MM.1S (cell line): ENCODE measurements at regions not wholly inside any gene's neighbourhood (a gene's known extent, or its start where the extent isn't known, plus 50 kb on each side); places are given as distances from the start of the nearest gene placed in this dataset.

Experiments
- DNase-seq: peaks from one replicate; pipeline ENCODE4 v3.0.0-alpha.2; 2015
- H2AFZ ChIP-seq: fragments of 300-600 bp; sonication (generic); 2 replicates; pipeline ENCODE4 v1.6.0; 2016; ENCODE audit warnings: antibody characterized with exemption, low read length
- H3F3A ChIP-seq: fragments of 300-600 bp; sonication (generic); 2 replicates; pipeline ENCODE4 v1.6.1; 2016; ENCODE audit warnings: mild to moderate bottlenecking, antibody characterized with exemption, low read length, moderate library complexity, mixed read lengths; ENCODE audit not compliant: insufficient read depth
- H3K27ac ChIP-seq: fragments of 300-600 bp; sonication (generic); 2 replicates; pipeline ENCODE4 v1.5.1; 2016; ENCODE audit warnings: mild to moderate bottlenecking, low read length
- H3K27me3 ChIP-seq: fragments of 300-600 bp; sonication (generic); replicated peaks from 2 replicates; pipeline ENCODE4 v1.6.0; 2016; ENCODE audit warnings: low read length; ENCODE audit not compliant: insufficient read depth
- H3K36me3 ChIP-seq: fragments of 300-600 bp; sonication (generic); replicated peaks from 2 replicates; pipeline ENCODE4 v1.6.1; 2016; ENCODE audit warnings: mild to moderate bottlenecking, low read length, mixed read lengths; ENCODE audit not compliant: insufficient read depth
- H3K4me1 ChIP-seq: fragments of 300-600 bp; sonication (generic); 2 replicates; pipeline ENCODE4 v1.6.1; 2016; ENCODE audit warnings: low read length, mixed read lengths
- H3K4me2 ChIP-seq: fragments of 300-600 bp; sonication (generic); 2 replicates; pipeline ENCODE4 v1.6.0; 2016; ENCODE audit warnings: low read depth, low read length
- H3K4me3 ChIP-seq: fragments of 300-600 bp; sonication (generic); 2 replicates; pipeline ENCODE4 v1.5.1; 2016; ENCODE audit warnings: low read length, mixed read lengths
- H3K79me2 ChIP-seq: fragments of 300-600 bp; sonication (generic); 2 replicates; pipeline ENCODE4 v1.6.1; 2016; ENCODE audit warnings: mixed run types, low read length, mixed read lengths
- H3K9ac ChIP-seq: fragments of 300-600 bp; sonication (generic); 2 replicates; pipeline ENCODE4 v1.6.1; 2016; ENCODE audit warnings: low read length, mixed read lengths
- H3K9me2 ChIP-seq: fragments of 300-600 bp; sonication (generic); replicated peaks from 2 replicates; pipeline ENCODE4 v1.6.1; 2016; ENCODE audit warnings: mild to moderate bottlenecking, low read length, mixed read lengths; ENCODE audit not compliant: insufficient read depth
- H3K9me3 ChIP-seq: fragments of 300-600 bp; sonication (generic); replicated peaks from 2 replicates; pipeline ENCODE4 v1.6.1; 2016; ENCODE audit warnings: mild to moderate bottlenecking, low read length, mixed read lengths; ENCODE audit not compliant: insufficient read depth
- H4K20me1 ChIP-seq: fragments of 300-600 bp; sonication (generic); 2 replicates; pipeline ENCODE4 v1.6.1; 2016; ENCODE audit warnings: mild to moderate bottlenecking, low read length, moderate library complexity, mixed read lengths; ENCODE audit not compliant: insufficient read depth
- EZH2 ChIP-seq: fragments of 300-600 bp; sonication (generic); optimal IDR thresholded peaks from 2 replicates; pipeline ENCODE3; 2017; ENCODE audit warnings: low read depth, mild to moderate bottlenecking, antibody characterized with exemption, low read length, mixed read lengths
- EZH2phosphoT487 ChIP-seq: fragments of 300-600 bp; sonication (generic); IDR thresholded peaks from 2 replicates; pipeline ENCODE4 v1.6.1; 2018; ENCODE audit warnings: antibody characterized with exemption, low read length
- TF ChIP-seq, protein P1 (sequence below): fragments of 300-600 bp; sonication (generic); IDR thresholded peaks from 2 replicates; pipeline ENCODE4 v1.5.1; 2016; ENCODE audit warnings: antibody characterized with exemption, low read length, mixed read lengths

DNA sequence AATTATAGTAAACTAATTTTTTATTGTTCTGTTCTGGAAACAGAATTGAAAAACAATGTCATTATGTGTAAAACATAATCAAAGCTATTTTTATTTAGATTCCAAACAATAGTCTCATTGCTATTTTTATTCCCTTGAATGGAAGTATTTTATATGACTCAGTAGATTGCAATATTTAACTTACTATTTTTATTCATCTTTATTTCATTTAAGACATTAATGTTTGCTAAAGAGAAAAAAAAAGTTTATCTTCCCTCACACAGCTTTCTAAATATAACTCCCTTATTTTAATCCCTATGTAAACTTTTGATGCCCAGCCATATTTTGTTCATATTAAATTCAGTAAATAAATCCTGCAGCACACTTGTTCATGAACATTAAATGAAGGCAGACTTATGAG is 622.4 kb downstream of the SLC6A15 start:
- Histone ChIP-seq H3K9ac (no peak overlapping the region), H3K4me2 (no peak overlapping the region), H3K9me3 (no peaks in the 10 kb centered on the region), H3F3A (no peaks in the 10 kb centered on the region), H4K20me1 (no peaks in the 10 kb centered on the region), H2AFZ (no peak overlapping the region), H3K79me2 (no peaks in the 10 kb centered on the region), H3K36me3 (no peaks in the 10 kb centered on the region), H3K4me1 (no peaks in the 10 kb centered on the region), H3K27ac (no peak overlapping the region), H3K4me3 (no peak overlapping the region), H3K27me3 (no peaks in the 10 kb centered on the region), H3K9me2 (no peaks in the 10 kb centered on the region)
- no peak for DNase-seq
- TF ChIP-seq, protein P1, sequence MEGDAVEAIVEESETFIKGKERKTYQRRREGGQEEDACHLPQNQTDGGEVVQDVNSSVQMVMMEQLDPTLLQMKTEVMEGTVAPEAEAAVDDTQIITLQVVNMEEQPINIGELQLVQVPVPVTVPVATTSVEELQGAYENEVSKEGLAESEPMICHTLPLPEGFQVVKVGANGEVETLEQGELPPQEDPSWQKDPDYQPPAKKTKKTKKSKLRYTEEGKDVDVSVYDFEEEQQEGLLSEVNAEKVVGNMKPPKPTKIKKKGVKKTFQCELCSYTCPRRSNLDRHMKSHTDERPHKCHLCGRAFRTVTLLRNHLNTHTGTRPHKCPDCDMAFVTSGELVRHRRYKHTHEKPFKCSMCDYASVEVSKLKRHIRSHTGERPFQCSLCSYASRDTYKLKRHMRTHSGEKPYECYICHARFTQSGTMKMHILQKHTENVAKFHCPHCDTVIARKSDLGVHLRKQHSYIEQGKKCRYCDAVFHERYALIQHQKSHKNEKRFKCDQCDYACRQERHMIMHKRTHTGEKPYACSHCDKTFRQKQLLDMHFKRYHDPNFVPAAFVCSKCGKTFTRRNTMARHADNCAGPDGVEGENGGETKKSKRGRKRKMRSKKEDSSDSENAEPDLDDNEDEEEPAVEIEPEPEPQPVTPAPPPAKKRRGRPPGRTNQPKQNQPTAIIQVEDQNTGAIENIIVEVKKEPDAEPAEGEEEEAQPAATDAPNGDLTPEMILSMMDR = no peak
- TF ChIP-seq EZH2 = no peak
- no peak for TF ChIP-seq EZH2phosphoT487

DNA sequence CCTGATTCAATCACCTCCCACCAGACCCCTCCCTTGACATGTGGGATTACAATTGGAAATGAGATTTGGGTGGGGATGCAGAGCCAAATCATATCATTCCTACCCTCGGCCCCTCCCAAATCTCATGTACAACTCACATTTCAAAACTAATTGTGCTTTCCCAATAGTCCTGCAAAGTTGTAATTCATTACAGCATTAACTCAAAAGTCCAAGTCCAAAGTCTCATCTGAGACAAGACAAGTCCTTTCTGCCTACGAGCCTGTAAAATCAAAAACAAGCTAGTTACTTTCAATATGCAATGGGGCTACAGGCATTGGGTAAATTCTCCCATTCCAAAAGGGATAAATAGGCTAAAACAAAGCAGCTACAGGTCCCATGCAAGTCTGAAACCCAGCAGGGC is 634.6 kb downstream of the SLC6A15 start:
- H2AFZ ChIP-seq = no peak overlapping the region
- TF ChIP-seq, protein P1 = no peak
- TF ChIP-seq EZH2phosphoT487 (no peak), EZH2 (no peak)

DNA sequence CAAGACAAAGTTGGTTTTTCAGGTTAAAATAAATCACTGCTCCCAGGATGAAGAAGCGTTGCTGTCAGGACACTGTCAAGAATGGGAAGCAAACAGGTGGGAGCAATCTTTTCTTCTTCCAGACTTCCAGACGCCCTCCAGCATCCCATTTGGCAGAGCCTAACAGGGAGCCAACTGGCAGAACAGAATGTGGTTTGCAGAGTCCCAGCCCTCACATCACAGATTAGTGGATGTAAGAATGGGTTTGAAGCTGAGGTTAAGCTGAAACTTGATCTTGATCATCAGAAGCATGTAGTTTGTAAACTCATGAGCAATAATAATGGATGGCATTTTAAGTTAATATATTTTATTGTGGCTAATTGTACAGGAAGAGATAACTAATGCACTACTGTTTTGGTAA is 636.4 kb downstream of the SLC6A15 start:
- no peak overlapping the region for H3K4me3 ChIP-seq
- no peak overlapping the region for H2AFZ ChIP-seq
- no peak for DNase-seq
- H3K27ac ChIP-seq = no peak overlapping the region
- H3K9ac ChIP-seq = no peak overlapping the region
- H3K36me3 ChIP-seq = no peaks in the 10 kb centered on the region
- H3K4me2 ChIP-seq = no peak overlapping the region
- TF ChIP-seq EZH2 (no peak), EZH2phosphoT487 (no peak)
- TF ChIP-seq, protein P1 = no peak
- no peaks in the 10 kb centered on the region for H3K79me2 ChIP-seq
- H3K9me2 ChIP-seq = no peaks in the 10 kb centered on the region
- no peaks in the 10 kb centered on the region for H3K27me3 ChIP-seq
- no peaks in the 10 kb centered on the region for H3K4me1 ChIP-seq
- no peaks in the 10 kb centered on the region for H4K20me1 ChIP-seq
- H3F3A ChIP-seq = no peaks in the 10 kb centered on the region
- H3K9me3 ChIP-seq = no peaks in the 10 kb centered on the region

More for the DNA sequence above, 634.6 kb downstream of the SLC6A15 start:
- Histone ChIP-seq H3K27me3 (no peaks in the 10 kb centered on the region), H4K20me1 (no peaks in the 10 kb centered on the region), H3K9ac (no peak overlapping the region), H3K27ac (no peak overlapping the region), H3K4me1 (no peaks in the 10 kb centered on the region), H3K9me2 (no peaks in the 10 kb centered on the region), H3K79me2 (no peaks in the 10 kb centered on the region), H3K4me2 (no peak overlapping the region), H3K9me3 (no peaks in the 10 kb centered on the region), H3K4me3 (no peak overlapping the region), H3K36me3 (no peaks in the 10 kb centered on the region), H3F3A (no peaks in the 10 kb centered on the region)
- DNase-seq = no peak
